GM12878 (cell line): ENCODE measurements at regions not wholly inside any gene's neighbourhood (a gene's known extent, or its start where the extent isn't known, plus 50 kb on each side); places are given as distances from the start of the nearest gene placed in this dataset.

Experiments
- CBFB ChIP-seq: IDR thresholded peaks from 2 replicates; pipeline ENCODE4 v1.6.1; 2016; ENCODE audit warnings: antibody characterized with exemption, low read depth
- CHD2 ChIP-seq: IDR thresholded peaks from 2 replicates; pipeline ENCODE4 v1.6.1; 2011; ENCODE audit warnings: low read depth, low read length, improper control_type of control experiment, borderline replicate concordance
- HDAC6 ChIP-seq: fragments of 200-600 bp; sonication (generic); IDR thresholded peaks from one replicate; pipeline ENCODE4 v1.8.0; 2017; ENCODE audit warnings: antibody characterized with exemption; ENCODE audit not compliant: unreplicated experiment
- IKZF2 ChIP-seq, 2 experiments: fragments of 450-650 bp; IDR thresholded peaks; 2 replicates each; pipeline ENCODE4 v1.6.1; 2017; ENCODE audit warnings: mild to moderate bottlenecking in 2 of 2, moderate library complexity in 2 of 2
- IRF3 ChIP-seq: fragments of 450-650 bp; IDR thresholded peaks from 2 replicates; pipeline ENCODE4 v1.6.1; 2014; ENCODE audit warnings: mild to moderate bottlenecking
- IRF4 ChIP-seq: IDR thresholded peaks from 2 replicates; pipeline ENCODE4 v1.6.1; 2011; ENCODE audit warnings: low read depth, low read length
- MLLT1 ChIP-seq: fragments of 450-650 bp; IDR thresholded peaks from 2 replicates; pipeline ENCODE4 v1.6.1; 2016; ENCODE audit warnings: mild to moderate bottlenecking
- NRF1 ChIP-seq: conservative IDR thresholded peaks from 2 replicates; pipeline ENCODE4 v1.6.1; 2011; ENCODE audit warnings: mild to moderate bottlenecking, low read depth, low read length, improper control_type of control experiment
- POLR2A ChIP-seq: IDR thresholded peaks from 2 replicates; pipeline ENCODE4 v1.6.1; 2011; ENCODE audit warnings: low read depth, mild to moderate bottlenecking, low read length
- SKIL ChIP-seq: fragments of 450-650 bp; IDR thresholded peaks from 2 replicates; pipeline ENCODE4 v1.6.1; 2017; ENCODE audit warnings: mild to moderate bottlenecking, low read depth, inconsistent platforms; ENCODE audit not compliant: poor library complexity, severe bottlenecking
- SUPT20H ChIP-seq: IDR thresholded peaks from 2 replicates; pipeline ENCODE4 v1.6.1; 2011; ENCODE audit warnings: low read depth, mild to moderate bottlenecking, low read length, moderate library complexity, borderline replicate concordance; ENCODE audit not compliant: control insufficient read depth
- TBL1XR1 ChIP-seq: IDR thresholded peaks from 2 replicates; pipeline ENCODE4 v1.6.1; 2012; ENCODE audit warnings: low read depth, low read length, improper control_type of control experiment
- TCF3 ChIP-seq: IDR thresholded peaks from 2 replicates; pipeline ENCODE4 v1.6.1; 2012; ENCODE audit warnings: low read depth, mild to moderate bottlenecking, low read length, borderline replicate concordance; ENCODE audit not compliant: insufficient read depth
- ZBTB4 ChIP-seq: fragments of 450-650 bp; formaldehyde crosslinking; IDR thresholded peaks from 2 replicates; pipeline ENCODE4 v1.4.0; 2022; ENCODE audit warnings: mild to moderate bottlenecking, moderate library complexity
- ZNF24 ChIP-seq: fragments of 450-650 bp; IDR thresholded peaks from 2 replicates; pipeline ENCODE4 v1.6.1; 2017; ENCODE audit warnings: antibody characterized with exemption, mild to moderate bottlenecking
- ZNF384 ChIP-seq: IDR thresholded peaks from 2 replicates; pipeline ENCODE4 v1.6.1; 2012; ENCODE audit warnings: low read depth, mild to moderate bottlenecking, low read length, improper control_type of control experiment, borderline replicate concordance
- ZNF687 ChIP-seq: fragments of 450-650 bp; IDR thresholded peaks from 2 replicates; pipeline ENCODE4 v1.6.1; 2017; ENCODE audit warnings: mild to moderate bottlenecking, moderate library complexity

- TF ChIP-seq SUPT20H (no peak), IRF3 (no peak), TBL1XR1 (no peak), CBFB (no peak), SKIL (no peak), TCF3 (no peak), CHD2 (0 out of 2 replicates have a peak, but pooled peaks have one; percentile 31), POLR2A (0 out of 2 replicates have a peak, but pooled peaks have one; percentile 3), NRF1 (no peak), IRF4 (no peak), MLLT1 (0 out of 2 replicates have a peak, but pooled peaks have one; percentile 38), ZNF687 (peak; percentile 65), IKZF2 (IDR thresholded peaks at IDR 0.05) (peak in 1 of 2 experiments; percentile 38; a peak in 1 of 4 replicates), ZNF384 (no peak), HDAC6 (no peak), ZNF24 (no peak), ZBTB4 (CRISPR knock-in tag) (no peak)
Measured at GRCh38 chr20:63101781-63102720, 95.3 kb upstream of the BHLHE23 start (continued).
